ENCODE measurements at regions not wholly inside any gene's neighbourhood (a gene's known extent, or its start where the extent isn't known, plus 50 kb on each side); places are given as distances from the start of the nearest gene placed in this dataset.

GRCh38 chr4:105036991-105037390, 109.7 kb upstream of the TET2 start:
- BruUV-seq (replicated peaks) = no TSS peak
- Histone ChIP-seq H4K20me1 (replicated peaks; ENCODE audit: control insufficient read depth, extremely low read depth, insufficient read depth, low read length) (no peaks in the 10 kb centered on the region), H3K4me2 (ENCODE audit: insufficient read depth, low read length) (no peak overlapping the region), H2AFZ (ENCODE audit: low read depth, low read length) (no peak overlapping the region), H3K27ac (ENCODE audit: insufficient read depth, low read depth, low read length) (no peak overlapping the region), H3K36me3 (ENCODE audit: control insufficient read depth in 2 of 2, extremely low read depth in 1 of 2, insufficient read depth in 2 of 2, low read length in 2 of 2) (no peaks in the 10 kb centered on the region), H3K27me3 (ENCODE audit: control insufficient read depth in 2 of 2, insufficient read depth in 2 of 2, low read length in 2 of 2) (no peaks in the 10 kb centered on the region), H3K4me3 (replicated peaks in 1 of 3; ENCODE audit: insufficient read depth in 1 of 3, low read depth in 1 of 3, low read length in 3 of 3) (no peak overlapping the region), H3K9me3 (replicated peaks; ENCODE audit: control insufficient read depth, insufficient read depth, low read length) (no peaks in the 10 kb centered on the region), H3K9me1 (replicated peaks; ENCODE audit: control insufficient read depth, extremely low read depth, insufficient read depth, low read length) (no peaks in the 10 kb centered on the region), H3K79me2 (ENCODE audit: control insufficient read depth, insufficient read depth, low read length) (no peaks in the 10 kb centered on the region), H3K9ac (replicated peaks; ENCODE audit: extremely low read depth, insufficient read depth, low read length) (no peak overlapping the region), H3K4me1 (ENCODE audit: control insufficient read depth, extremely low read depth, insufficient read depth, low read length) (no peaks in the 10 kb centered on the region)
- TF ChIP-seq POLR2AphosphoS5 (IDR thresholded peaks at IDR 0.05; ENCODE audit: insufficient read depth, low read depth, low read length) (no peak), JUN (IDR thresholded peaks at IDR 0.05; ENCODE audit: borderline replicate concordance, insufficient read depth, insufficient read length, low read depth) (no peak), GATA2 (IDR thresholded peaks at IDR 0.05; ENCODE audit: insufficient read depth, insufficient read length, low read depth, low read length) (no peak)
- POLR2A ChIA-PET = no interaction called here
- FAIRE-seq = no peak
- dilution Hi-C loops (cut with MboI; ENCODE audit: extremely low pct_ligation_motif_present, low sequenced_read_pairs) = no loop called here
- intact Hi-C loops (cut with micrococcal nuclease) = no loop called here
- CTCF ChIA-PET = no interaction called here
- DNase-seq (ENCODE audit: low read depth, low spot score) = no peak

- Histone ChIP-seq H2AFZ (ENCODE audit: low read depth, low read length) (no peak overlapping the region), H3K27ac (ENCODE audit: insufficient read depth, low read depth, low read length) (no peak overlapping the region), H3K36me3 (ENCODE audit: control insufficient read depth in 2 of 2, extremely low read depth in 1 of 2, insufficient read depth in 2 of 2, low read length in 2 of 2) (no peaks in the 10 kb centered on the region), H3K4me2 (ENCODE audit: insufficient read depth, low read length) (no peak overlapping the region), H4K20me1 (replicated peaks; ENCODE audit: control insufficient read depth, extremely low read depth, insufficient read depth, low read length) (no peaks in the 10 kb centered on the region), H3K9me1 (replicated peaks; ENCODE audit: control insufficient read depth, extremely low read depth, insufficient read depth, low read length) (no peaks in the 10 kb centered on the region), H3K9me3 (replicated peaks; ENCODE audit: control insufficient read depth, insufficient read depth, low read length) (no peaks in the 10 kb centered on the region), H3K4me1 (ENCODE audit: control insufficient read depth, extremely low read depth, insufficient read depth, low read length) (no peaks in the 10 kb centered on the region), H3K27me3 (ENCODE audit: control insufficient read depth in 2 of 2, insufficient read depth in 2 of 2, low read length in 2 of 2) (no peaks in the 10 kb centered on the region), H3K79me2 (ENCODE audit: control insufficient read depth, insufficient read depth, low read length) (no peaks in the 10 kb centered on the region), H3K9ac (replicated peaks; ENCODE audit: extremely low read depth, insufficient read depth, low read length) (no peak overlapping the region), H3K4me3 (replicated peaks in 1 of 3; ENCODE audit: insufficient read depth in 1 of 3, low read depth in 1 of 3, low read length in 3 of 3) (no peak overlapping the region)
- no peak for TF ChIP-seq GATA2 (IDR thresholded peaks at IDR 0.05; ENCODE audit: insufficient read depth, insufficient read length, low read depth, low read length)
- TF ChIP-seq CTCF (IDR thresholded peaks at IDR 0.05; ENCODE audit: extremely low read depth in 1 of 2, insufficient read depth in 1 of 2, low read depth in 1 of 2, low read length in 2 of 2) = no peak
- no peak for TF ChIP-seq JUN (IDR thresholded peaks at IDR 0.05; ENCODE audit: borderline replicate concordance, insufficient read depth, insufficient read length, low read depth)
- no peak for TF ChIP-seq POLR2AphosphoS5 (IDR thresholded peaks at IDR 0.05; ENCODE audit: insufficient read depth, low read depth, low read length)
- no peak for TF ChIP-seq MAX (IDR thresholded peaks at IDR 0.05; ENCODE audit: insufficient read depth, insufficient read length)
- no peak for TF ChIP-seq POLR2A (IDR thresholded peaks at IDR 0.05; ENCODE audit: low read depth, low read length)
- no peak for TF ChIP-seq EZH2 (IDR thresholded peaks at IDR 0.05; ENCODE audit: borderline replicate concordance, low read depth, low read length, severe bottlenecking)
- TF ChIP-seq FOS (IDR thresholded peaks at IDR 0.05; ENCODE audit: borderline replicate concordance, insufficient read depth, low read length) = no peak
- no peak for TF ChIP-seq MYC (IDR thresholded peaks at IDR 0.05; ENCODE audit: low read depth, low read length)
- intact Hi-C loops (cut with micrococcal nuclease) = no loop called here
- BruUV-seq (replicated peaks) = no TSS peak
- no peak for DNase-seq (ENCODE audit: low read depth, low spot score)
- ChIA-PET CTCF (no interaction called here), POLR2A (no interaction called here)
- dilution Hi-C loops (cut with MboI; ENCODE audit: extremely low pct_ligation_motif_present, low sequenced_read_pairs) = no loop called here
- no peak for FAIRE-seq
Observed at GRCh38 chr4:105042451-105042850, 104.2 kb upstream of the TET2 start.

Measured in endothelial cell of umbilical vein (primary cell).